HepG2 (cell line): ENCODE measurements at regions not wholly inside any gene's neighbourhood (a gene's known extent, or its start where the extent isn't known, plus 50 kb on each side); places are given as distances from the start of the nearest gene placed in this dataset.

ENCODE experiments used
- ATAC-seq: fragments of 200-7000 bp; cut with Tn5 transposase; 3 replicates; pipeline ENCODE4 v1.9.1; 2020; ENCODE audit warnings: mild to moderate bottlenecking, moderate library complexity
- BruUV-seq: library from RNA; stranded (reverse); fragments of 400-500 nt; replicated peaks from 2 replicates; lab custom pipeline; 2021; lab: Mats Ljungman, UMichigan
- CTCF ChIA-PET: fragments of 300-600 bp; formaldehyde crosslinking; extraction: SDS; loops from one replicate; lab custom pipeline; 2021; ENCODE audit warnings: low total read pairs, inconsistent platforms, low intra/inter-chr PET ratio; lab: Yijun Ruan, JAX
- POLR2A ChIA-PET: fragments of 350-600 bp; sonication (Branson Sonifier 250); formaldehyde crosslinking; loops from one replicate; lab custom pipeline; 2020; ENCODE audit warnings: antibody characterized with exemption, inconsistent platforms; lab: Yijun Ruan, JAX
- DNase-seq: peaks from one replicate; pipeline ENCODE4 v3.0.0-alpha.2; 2015; ENCODE audit warnings: low spot score
- FAIRE-seq: peaks from 3 replicates; lab custom pipeline; 2011; peaks lifted over from hg19 to GRCh38; lab: Jason Lieb, UNC
- H2AFZ ChIP-seq: one replicate; pipeline ENCODE4 v1.6.1; 2011; ENCODE audit warnings: low read length, inconsistent platforms
- H3K27ac ChIP-seq: fragments of 300-600 bp; 3 replicates; pipeline ENCODE4 v1.8.0; 2011; ENCODE audit warnings: mixed run types, mild to moderate bottlenecking, mixed read lengths, low read length, inconsistent platforms; ENCODE audit not compliant: insufficient read depth; ENCODE audit errors: extremely low read length
- H3K27me3 ChIP-seq, 2 experiments: fragments of 200-600 bp in 1 of 2; 2 replicates in 1 of 2; 3 replicates in 1 of 2; pipeline versions ENCODE4 v1.6.0 to v1.8.0; 2011; ENCODE audit warnings: low read length in 2 of 2, mild to moderate bottlenecking in 2 of 2, moderate library complexity in 2 of 2, inconsistent platforms in 1 of 2; ENCODE audit not compliant: insufficient read depth in 2 of 2, control insufficient read depth in 1 of 2
- H3K36me3 ChIP-seq, 2 experiments: fragments of 200-600 bp in 1 of 2; replicated peaks in 1 of 2; 2 replicates in 1 of 2; 3 replicates in 1 of 2; pipeline versions ENCODE4 v1.5.1 to v1.8.0; 2011; ENCODE audit warnings: low read length in 2 of 2, inconsistent platforms in 1 of 2; ENCODE audit not compliant: insufficient read depth in 2 of 2, control insufficient read depth in 1 of 2
- H3K4me1 ChIP-seq: 2 replicates; pipeline ENCODE4 v1.5.1; 2012; ENCODE audit warnings: low read length, inconsistent platforms; ENCODE audit not compliant: insufficient read depth
- H3K4me2 ChIP-seq: 2 replicates; pipeline ENCODE4 v1.6.0; 2011; ENCODE audit warnings: low read depth, low read length, inconsistent platforms
- H3K4me3 ChIP-seq, 3 experiments: fragments of 200-600 bp in 1 of 3; sonication (generic), shearing (Covaris generic) in 1 of 3; replicated peaks in 1 of 3; 2 replicates each; pipeline ENCODE4 v1.5.1; 2011 to 2016; ENCODE audit warnings: low read length in 3 of 3, inconsistent platforms in 2 of 3, low read depth in 2 of 3, mild to moderate bottlenecking in 2 of 3, control low read depth in 1 of 3, mixed read lengths in 1 of 3; ENCODE audit not compliant: insufficient read depth in 1 of 3
- H3K79me2 ChIP-seq: one replicate; pipeline ENCODE4 v1.6.1; 2011; ENCODE audit warnings: low read length, inconsistent platforms; ENCODE audit not compliant: insufficient read depth
- H3K9ac ChIP-seq: 2 replicates; pipeline ENCODE4 v1.6.0; 2011; ENCODE audit warnings: mild to moderate bottlenecking, low read depth, low read length, inconsistent platforms; ENCODE audit not compliant: insufficient read depth
- H3K9me3 ChIP-seq: 2 replicates; pipeline ENCODE4 v1.5.1; 2012; ENCODE audit warnings: mild to moderate bottlenecking, low read length
- H4K20me1 ChIP-seq: 2 replicates; pipeline ENCODE4 v1.6.0; 2011; ENCODE audit warnings: inconsistent platforms, mild to moderate bottlenecking, low read length, moderate library complexity; ENCODE audit not compliant: insufficient read depth
- EED ChIP-seq: sonication (generic); formaldehyde crosslinking; IDR thresholded peaks from 2 replicates; pipeline ENCODE4 v1.5.0; 2020; ENCODE audit warnings: mild to moderate bottlenecking, missing genetic modification reagents
- MED13 ChIP-seq: sonication (generic); formaldehyde crosslinking; IDR thresholded peaks from 2 replicates; pipeline ENCODE4 v1.5.0; 2020; ENCODE audit warnings: missing genetic modification reagents
- RNF2 ChIP-seq: fragments of 450-650 bp; conservative IDR thresholded peaks from 2 replicates; pipeline ENCODE4 v1.6.1; 2016; ENCODE audit warnings: low read depth
- SNAI1 ChIP-seq: sonication (generic); formaldehyde crosslinking; IDR thresholded peaks from 2 replicates; pipeline ENCODE4 v1.5.0; 2020; ENCODE audit warnings: mild to moderate bottlenecking, missing genetic modification reagents, borderline replicate concordance
- SP2 ChIP-seq: sonication (generic); formaldehyde crosslinking; IDR thresholded peaks from 2 replicates; pipeline ENCODE4 v1.5.1; 2020; ENCODE audit warnings: mild to moderate bottlenecking, missing genetic modification reagents
- ZEB1 ChIP-seq: IDR thresholded peaks from 2 replicates; pipeline ENCODE4 v1.6.1; 2012; ENCODE audit warnings: mild to moderate bottlenecking, low read depth, inconsistent platforms; ENCODE audit not compliant: insufficient replicate concordance
- ZNF3 ChIP-seq: IDR thresholded peaks from 2 replicates; pipeline ENCODE4 v1.7.0; 2017; ENCODE audit warnings: inconsistent platforms
- ZNF44 ChIP-seq: sonication (generic); formaldehyde crosslinking; IDR thresholded peaks from 2 replicates; pipeline ENCODE4 v1.5.1; 2020; ENCODE audit warnings: mild to moderate bottlenecking, missing genetic modification reagents
- ZNF709 ChIP-seq: sonication (generic); formaldehyde crosslinking; IDR thresholded peaks from 2 replicates; pipeline ENCODE4 v1.5.0; 2020; ENCODE audit warnings: mild to moderate bottlenecking, missing genetic modification reagents
- WGBS: methylation state at CpG from one replicate; pipeline ENCODE4 v1.1.6; 2017; ENCODE audit warnings: low lambda C conversion rate; 5-methylcytosine and 5-hydroxymethylcytosine counted together
- in situ Hi-C: cut with HindIII; loops from 2 replicates; pipeline ENCODE4 v1.10.0; 2017; ENCODE audit warnings: low pct_unique_long_range_greater_than_20kb; ENCODE audit not compliant: extremely low pct_ligation_motif_present
- intact Hi-C: fragments of 100-400 bp; cut with micrococcal nuclease; formaldehyde crosslinking; loops from one replicate; pipeline ENCODE4 v1.10.0; 2022; ENCODE audit not compliant: unreplicated experiment
- TF ChIP-seq, protein P1 (sequence below): sonication (generic); formaldehyde crosslinking; IDR thresholded peaks from 2 replicates; pipeline ENCODE4 v1.8.0; 2022; ENCODE audit warnings: missing genetic modification reagents, low read depth, mild to moderate bottlenecking, borderline replicate concordance
- TF ChIP-seq, protein P2 (sequence below): sonication (generic); formaldehyde crosslinking; IDR thresholded peaks from 2 replicates; pipeline ENCODE4 v1.4.0; 2020; ENCODE audit warnings: missing genetic modification reagents, borderline replicate concordance
- TF ChIP-seq, protein P3 (sequence below): sonication (generic); formaldehyde crosslinking; IDR thresholded peaks from 2 replicates; pipeline ENCODE4 v1.5.0; 2020; ENCODE audit warnings: mild to moderate bottlenecking, missing genetic modification reagents, borderline replicate concordance
- TF ChIP-seq, protein P4 (sequence below): IDR thresholded peaks from 2 replicates; pipeline ENCODE4 v1.6.1; 2016

DNA sequence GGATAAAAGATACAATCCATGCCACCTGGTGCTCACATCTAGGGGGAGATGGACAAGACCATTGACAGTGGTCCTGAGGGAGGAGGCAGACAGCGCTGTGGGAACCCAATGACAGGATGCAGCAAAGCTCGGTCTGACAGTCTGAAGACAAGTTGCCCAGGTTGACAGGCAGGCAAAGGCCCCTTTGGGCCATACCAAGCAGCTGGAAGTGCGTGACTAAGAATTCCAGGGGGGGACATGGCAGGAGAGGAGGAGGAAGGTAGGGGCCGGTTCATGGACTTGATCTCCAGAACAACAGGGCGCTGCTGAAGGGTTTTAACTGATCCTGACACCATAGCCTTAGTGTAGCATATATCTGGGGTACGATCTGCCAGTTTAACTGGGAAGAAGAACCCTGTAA, 83.4 kb downstream of the RPLP1 start:
- Histone ChIP-seq H3K4me3 (no peak overlapping the region), H3K36me3 (no peaks in the 10 kb centered on the region), H2AFZ (no peak overlapping the region), H3K79me2 (no peaks in the 10 kb centered on the region), H3K27me3 (peaks cover 8 to 85% of the 10 kb centered on the region in 2 experiments; a peak in 4 of 5 replicates), H3K27ac (no peak overlapping the region), H4K20me1 (no peaks in the 10 kb centered on the region), H3K4me1 (no peaks in the 10 kb centered on the region), H3K9me3 (no peaks in the 10 kb centered on the region), H3K9ac (no peak overlapping the region), H3K4me2 (no peak overlapping the region)
- WGBS: 5% methylated on average over 6 of the region's 6 CpGs
- no TSS peak for BruUV-seq
- ChIA-PET CTCF (no interaction called here), POLR2A (no interaction called here)
- ATAC-seq (no peak), DNase-seq (no peak), FAIRE-seq (no peak)
- intact Hi-C loops: no loop called here
- in situ Hi-C loops: no loop called here
- no peak for TF ChIP-seq ZNF709
- TF ChIP-seq, protein P1, sequence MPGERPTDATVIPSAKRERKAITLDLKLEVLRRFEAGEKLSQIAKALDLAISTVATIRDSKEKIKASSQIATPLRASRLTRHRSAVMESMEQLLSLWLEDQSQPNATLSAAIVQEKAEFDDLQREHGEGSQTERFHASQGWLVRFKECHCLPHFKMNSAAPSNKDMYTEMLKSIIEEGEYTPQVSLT: no peak
- no peak for TF ChIP-seq ZNF3 (CRISPR knock-in tag)
- TF ChIP-seq ZEB1: no peak
- TF ChIP-seq EED (CRISPR knock-in tag): no peak
- TF ChIP-seq, protein P2, sequence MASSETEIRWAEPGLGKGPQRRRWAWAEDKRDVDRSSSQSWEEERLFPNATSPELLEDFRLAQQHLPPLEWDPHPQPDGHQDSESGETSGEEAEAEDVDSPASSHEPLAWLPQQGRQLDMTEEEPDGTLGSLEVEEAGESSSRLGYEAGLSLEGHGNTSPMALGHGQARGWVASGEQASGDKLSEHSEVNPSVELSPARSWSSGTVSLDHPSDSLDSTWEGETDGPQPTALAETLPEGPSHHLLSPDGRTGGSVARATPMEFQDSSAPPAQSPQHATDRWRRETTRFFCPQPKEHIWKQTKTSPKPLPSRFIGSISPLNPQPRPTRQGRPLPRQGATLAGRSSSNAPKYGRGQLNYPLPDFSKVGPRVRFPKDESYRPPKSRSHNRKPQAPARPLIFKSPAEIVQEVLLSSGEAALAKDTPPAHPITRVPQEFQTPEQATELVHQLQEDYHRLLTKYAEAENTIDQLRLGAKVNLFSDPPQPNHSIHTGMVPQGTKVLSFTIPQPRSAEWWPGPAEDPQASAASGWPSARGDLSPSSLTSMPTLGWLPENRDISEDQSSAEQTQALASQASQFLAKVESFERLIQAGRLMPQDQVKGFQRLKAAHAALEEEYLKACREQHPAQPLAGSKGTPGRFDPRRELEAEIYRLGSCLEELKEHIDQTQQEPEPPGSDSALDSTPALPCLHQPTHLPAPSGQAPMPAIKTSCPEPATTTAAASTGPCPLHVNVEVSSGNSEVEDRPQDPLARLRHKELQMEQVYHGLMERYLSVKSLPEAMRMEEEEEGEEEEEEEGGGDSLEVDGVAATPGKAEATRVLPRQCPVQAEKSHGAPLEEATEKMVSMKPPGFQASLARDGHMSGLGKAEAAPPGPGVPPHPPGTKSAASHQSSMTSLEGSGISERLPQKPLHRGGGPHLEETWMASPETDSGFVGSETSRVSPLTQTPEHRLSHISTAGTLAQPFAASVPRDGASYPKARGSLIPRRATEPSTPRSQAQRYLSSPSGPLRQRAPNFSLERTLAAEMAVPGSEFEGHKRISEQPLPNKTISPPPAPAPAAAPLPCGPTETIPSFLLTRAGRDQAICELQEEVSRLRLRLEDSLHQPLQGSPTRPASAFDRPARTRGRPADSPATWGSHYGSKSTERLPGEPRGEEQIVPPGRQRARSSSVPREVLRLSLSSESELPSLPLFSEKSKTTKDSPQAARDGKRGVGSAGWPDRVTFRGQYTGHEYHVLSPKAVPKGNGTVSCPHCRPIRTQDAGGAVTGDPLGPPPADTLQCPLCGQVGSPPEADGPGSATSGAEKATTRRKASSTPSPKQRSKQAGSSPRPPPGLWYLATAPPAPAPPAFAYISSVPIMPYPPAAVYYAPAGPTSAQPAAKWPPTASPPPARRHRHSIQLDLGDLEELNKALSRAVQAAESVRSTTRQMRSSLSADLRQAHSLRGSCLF: no peak
- no peak for TF ChIP-seq ZNF44 (CRISPR knock-in tag)
- no peak for TF ChIP-seq MED13 (CRISPR knock-in tag)
- no peak for TF ChIP-seq SNAI1 (CRISPR knock-in tag)
- no peak for TF ChIP-seq SP2 (CRISPR knock-in tag)
- TF ChIP-seq, protein P3, sequence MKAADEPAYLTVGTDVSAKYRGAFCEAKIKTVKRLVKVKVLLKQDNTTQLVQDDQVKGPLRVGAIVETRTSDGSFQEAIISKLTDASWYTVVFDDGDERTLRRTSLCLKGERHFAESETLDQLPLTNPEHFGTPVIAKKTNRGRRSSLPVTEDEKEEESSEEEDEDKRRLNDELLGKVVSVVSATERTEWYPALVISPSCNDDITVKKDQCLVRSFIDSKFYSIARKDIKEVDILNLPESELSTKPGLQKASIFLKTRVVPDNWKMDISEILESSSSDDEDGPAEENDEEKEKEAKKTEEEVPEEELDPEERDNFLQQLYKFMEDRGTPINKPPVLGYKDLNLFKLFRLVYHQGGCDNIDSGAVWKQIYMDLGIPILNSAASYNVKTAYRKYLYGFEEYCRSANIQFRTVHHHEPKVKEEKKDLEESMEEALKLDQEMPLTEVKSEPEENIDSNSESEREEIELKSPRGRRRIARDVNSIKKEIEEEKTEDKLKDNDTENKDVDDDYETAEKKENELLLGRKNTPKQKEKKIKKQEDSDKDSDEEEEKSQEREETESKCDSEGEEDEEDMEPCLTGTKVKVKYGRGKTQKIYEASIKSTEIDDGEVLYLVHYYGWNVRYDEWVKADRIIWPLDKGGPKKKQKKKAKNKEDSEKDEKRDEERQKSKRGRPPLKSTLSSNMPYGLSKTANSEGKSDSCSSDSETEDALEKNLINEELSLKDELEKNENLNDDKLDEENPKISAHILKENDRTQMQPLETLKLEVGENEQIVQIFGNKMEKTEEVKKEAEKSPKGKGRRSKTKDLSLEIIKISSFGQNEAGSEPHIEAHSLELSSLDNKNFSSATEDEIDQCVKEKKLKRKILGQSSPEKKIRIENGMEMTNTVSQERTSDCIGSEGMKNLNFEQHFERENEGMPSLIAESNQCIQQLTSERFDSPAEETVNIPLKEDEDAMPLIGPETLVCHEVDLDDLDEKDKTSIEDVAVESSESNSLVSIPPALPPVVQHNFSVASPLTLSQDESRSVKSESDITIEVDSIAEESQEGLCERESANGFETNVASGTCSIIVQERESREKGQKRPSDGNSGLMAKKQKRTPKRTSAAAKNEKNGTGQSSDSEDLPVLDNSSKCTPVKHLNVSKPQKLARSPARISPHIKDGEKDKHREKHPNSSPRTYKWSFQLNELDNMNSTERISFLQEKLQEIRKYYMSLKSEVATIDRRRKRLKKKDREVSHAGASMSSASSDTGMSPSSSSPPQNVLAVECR: no peak
- TF ChIP-seq, protein P4, sequence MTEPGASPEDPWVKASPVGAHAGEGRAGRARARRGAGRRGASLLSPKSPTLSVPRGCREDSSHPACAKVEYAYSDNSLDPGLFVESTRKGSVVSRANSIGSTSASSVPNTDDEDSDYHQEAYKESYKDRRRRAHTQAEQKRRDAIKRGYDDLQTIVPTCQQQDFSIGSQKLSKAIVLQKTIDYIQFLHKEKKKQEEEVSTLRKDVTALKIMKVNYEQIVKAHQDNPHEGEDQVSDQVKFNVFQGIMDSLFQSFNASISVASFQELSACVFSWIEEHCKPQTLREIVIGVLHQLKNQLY (CRISPR knock-in tag): no peak
- no peak for TF ChIP-seq RNF2
